ENCODE measurements at regions not wholly inside any gene's neighbourhood (a gene's known extent, or its start where the extent isn't known, plus 50 kb on each side); places are given as distances from the start of the nearest gene placed in this dataset.

GRCh38 chr3:5569152-5569551 is 381.6 kb downstream of the EDEM1 start:
- TF ChIP-seq POLR2A (IDR thresholded peaks at IDR 0.05) (no peak), CTCF (IDR thresholded peaks at IDR 0.05) (no peak)
